ENCODE measurements at regions not wholly inside any gene's neighbourhood (a gene's known extent, or its start where the extent isn't known, plus 50 kb on each side); places are given as distances from the start of the nearest gene placed in this dataset.

DNA sequence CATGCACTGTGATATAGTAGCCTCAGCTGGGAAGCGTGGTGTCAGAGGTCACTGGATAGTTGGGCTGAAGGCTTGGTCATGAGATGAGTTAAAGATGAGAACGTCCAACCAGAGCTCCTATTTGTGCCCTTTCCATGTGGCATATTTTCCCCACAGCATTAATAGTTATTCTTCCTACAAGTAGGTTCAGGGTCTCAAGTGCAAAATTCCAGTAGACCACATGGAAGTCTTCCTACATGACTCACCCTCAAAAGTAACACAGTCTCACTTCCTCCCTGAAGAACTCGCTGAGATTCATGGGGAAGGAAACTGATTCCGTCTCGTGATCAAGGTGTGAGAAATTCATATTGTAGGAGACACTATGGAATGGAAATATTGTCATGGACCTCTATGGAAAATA is 1212.5 kb upstream of the PRKX start:
- TF ChIP-seq GLIS3 (CRISPR knock-in tag; IDR thresholded peaks at IDR 0.05) (no peak), ESRRG (CRISPR knock-in tag; IDR thresholded peaks at IDR 0.05) (no peak), TOX (CRISPR knock-in tag; IDR thresholded peaks at IDR 0.05; ENCODE audit: borderline replicate concordance) (no peak), ZFP3 (CRISPR knock-in tag; IDR thresholded peaks at IDR 0.05) (no peak), ZNF565 (CRISPR knock-in tag; conservative IDR thresholded peaks at IDR 0.05; ENCODE audit: low read depth) (no peak), PATZ1 (CRISPR knock-in tag; IDR thresholded peaks at IDR 0.05; ENCODE audit: borderline replicate concordance) (no peak), CREB5 (CRISPR knock-in tag; IDR thresholded peaks at IDR 0.05; ENCODE audit: low read depth) (no peak), CSRNP3 (CRISPR knock-in tag; IDR thresholded peaks at IDR 0.05) (no peak), BACH2 (CRISPR knock-in tag; IDR thresholded peaks at IDR 0.05; ENCODE audit: borderline replicate concordance) (no peak), RARB (CRISPR knock-in tag; IDR thresholded peaks at IDR 0.05) (no peak), ZFP30 (CRISPR knock-in tag; IDR thresholded peaks at IDR 0.05) (no peak), PPARA (CRISPR knock-in tag; IDR thresholded peaks at IDR 0.05; ENCODE audit: borderline replicate concordance) (no peak), OSR1 (CRISPR knock-in tag; IDR thresholded peaks at IDR 0.05) (no peak)
